ENCODE measurements at regions not wholly inside any gene's neighbourhood (a gene's known extent, or its start where the extent isn't known, plus 50 kb on each side); places are given as distances from the start of the nearest gene placed in this dataset.

- no peak for TF ChIP-seq JUND (IDR thresholded peaks at IDR 0.05; ENCODE audit: low read depth)
- in situ Hi-C loops (cut with HindIII; ENCODE audit: low pct_unique_long_range_greater_than_20kb, low sequenced_read_pairs) = no loop called here
- no peak for DNase-seq (ENCODE audit: low read depth in 1 of 2, low spot score in 1 of 2)
Observed at GRCh38 chr3:77885381-77885780, 845.5 kb downstream of the ROBO2 start.

- in situ Hi-C loops (cut with HindIII; ENCODE audit: low pct_unique_long_range_greater_than_20kb, low sequenced_read_pairs) = no loop called here
- no peak for TF ChIP-seq JUND (IDR thresholded peaks at IDR 0.05; ENCODE audit: low read depth)
- no peak for DNase-seq (ENCODE audit: low read depth in 1 of 2, low spot score in 1 of 2)
Observed at GRCh38 chr3:77887611-77888010, 847.7 kb downstream of the ROBO2 start.

GRCh38 chr3:77889616-77890015 is 849.7 kb downstream of the ROBO2 start:
- no peak for TF ChIP-seq JUND (IDR thresholded peaks at IDR 0.05; ENCODE audit: low read depth)
- DNase-seq (ENCODE audit: low read depth in 1 of 2, low spot score in 1 of 2) = no peak

GRCh38 chr3:77898621-77899020 is 858.7 kb downstream of the ROBO2 start:
- in situ Hi-C loops (cut with HindIII; ENCODE audit: low pct_unique_long_range_greater_than_20kb, low sequenced_read_pairs) = no loop called here
- no peak for TF ChIP-seq JUND (IDR thresholded peaks at IDR 0.05; ENCODE audit: low read depth)
- no peak for DNase-seq (ENCODE audit: low read depth in 1 of 2, low spot score in 1 of 2)

More at GRCh38 chr3:77889616-77890015, 849.7 kb downstream of the ROBO2 start:
- in situ Hi-C loops (cut with HindIII; ENCODE audit: low pct_unique_long_range_greater_than_20kb, low sequenced_read_pairs) = no loop called here

GRCh38 chr3:77902675-77903074 is 862.8 kb downstream of the ROBO2 start:
- no peak for TF ChIP-seq JUND (IDR thresholded peaks at IDR 0.05; ENCODE audit: low read depth)
- DNase-seq (ENCODE audit: low read depth in 1 of 2, low spot score in 1 of 2) = no peak
- in situ Hi-C loops (cut with HindIII; ENCODE audit: low pct_unique_long_range_greater_than_20kb, low sequenced_read_pairs) = no loop called here

GRCh38 chr3:77906102-77906709 is 866.3 kb downstream of the ROBO2 start:
- TF ChIP-seq JUND (IDR thresholded peaks at IDR 0.05; ENCODE audit: low read depth) = no peak
- in situ Hi-C loops (cut with HindIII; ENCODE audit: low pct_unique_long_range_greater_than_20kb, low sequenced_read_pairs) = no loop called here

GRCh38 chr3:77913524-77914174 is 873.8 kb downstream of the ROBO2 start:
- in situ Hi-C loops (cut with HindIII; ENCODE audit: low pct_unique_long_range_greater_than_20kb, low sequenced_read_pairs) = no loop called here
- no peak for TF ChIP-seq JUND (IDR thresholded peaks at IDR 0.05; ENCODE audit: low read depth)
- no peak for DNase-seq (ENCODE audit: low read depth in 1 of 2, low spot score in 1 of 2)

More at GRCh38 chr3:77906102-77906709, 866.3 kb downstream of the ROBO2 start:
- no peak for DNase-seq (ENCODE audit: low read depth in 1 of 2, low spot score in 1 of 2)

GRCh38 chr3:77915336-77915735 is 875.4 kb downstream of the ROBO2 start:
- no peak for DNase-seq (ENCODE audit: low read depth in 1 of 2, low spot score in 1 of 2)
- TF ChIP-seq JUND (IDR thresholded peaks at IDR 0.05; ENCODE audit: low read depth) = no peak
- in situ Hi-C loops (cut with HindIII; ENCODE audit: low pct_unique_long_range_greater_than_20kb, low sequenced_read_pairs) = no loop called here

- no peak for DNase-seq (ENCODE audit: low read depth in 1 of 2, low spot score in 1 of 2)
- no peak for TF ChIP-seq JUND (IDR thresholded peaks at IDR 0.05; ENCODE audit: low read depth)
- in situ Hi-C loops (cut with HindIII; ENCODE audit: low pct_unique_long_range_greater_than_20kb, low sequenced_read_pairs) = no loop called here
Observed at GRCh38 chr3:77917225-77917624, 877.3 kb downstream of the ROBO2 start.

GRCh38 chr3:77919244-77919643 is 879.3 kb downstream of the ROBO2 start:
- in situ Hi-C loops (cut with HindIII; ENCODE audit: low pct_unique_long_range_greater_than_20kb, low sequenced_read_pairs) = no loop called here
- DNase-seq (ENCODE audit: low read depth in 1 of 2, low spot score in 1 of 2) = no peak
- TF ChIP-seq JUND (IDR thresholded peaks at IDR 0.05; ENCODE audit: low read depth) = no peak

GRCh38 chr3:77931255-77932009 is 891.5 kb downstream of the ROBO2 start:
- DNase-seq (ENCODE audit: low read depth in 1 of 2, low spot score in 1 of 2) = peak in 1 of 2 experiments; percentile 22
- TF ChIP-seq JUND (IDR thresholded peaks at IDR 0.05; ENCODE audit: low read depth) = no peak
- in situ Hi-C loops (cut with HindIII; ENCODE audit: low pct_unique_long_range_greater_than_20kb, low sequenced_read_pairs) = no loop called here

GRCh38 chr3:77932926-77933325 is 893.0 kb downstream of the ROBO2 start:
- TF ChIP-seq JUND (IDR thresholded peaks at IDR 0.05; ENCODE audit: low read depth) = no peak
- DNase-seq (ENCODE audit: low read depth in 1 of 2, low spot score in 1 of 2) = no peak

GRCh38 chr3:77933926-77934325 is 894.0 kb downstream of the ROBO2 start:
- DNase-seq (ENCODE audit: low read depth in 1 of 2, low spot score in 1 of 2) = no peak
- in situ Hi-C loops (cut with HindIII; ENCODE audit: low pct_unique_long_range_greater_than_20kb, low sequenced_read_pairs) = no loop called here
- no peak for TF ChIP-seq JUND (IDR thresholded peaks at IDR 0.05; ENCODE audit: low read depth)

More at GRCh38 chr3:77932926-77933325, 893.0 kb downstream of the ROBO2 start:
- in situ Hi-C loops (cut with HindIII; ENCODE audit: low pct_unique_long_range_greater_than_20kb, low sequenced_read_pairs) = no loop called here
